Neural progenitor cell (in vitro differentiated cells): ENCODE measurements at regions not wholly inside any gene's neighbourhood (a gene's known extent, or its start where the extent isn't known, plus 50 kb on each side); places are given as distances from the start of the nearest gene placed in this dataset.

Experiments used
- DNase-seq: peaks from one replicate; pipeline ENCODE4 v3.0.0-alpha.2; 2016; ENCODE audit warnings: low spot score
- H2AFZ ChIP-seq: fragments of 200-600 bp; sonication (generic); replicated peaks from 2 replicates; pipeline ENCODE4 v1.6.1; 2016; ENCODE audit warnings: antibody characterized with exemption
- H3F3A ChIP-seq: fragments of 200-600 bp; sonication (generic); 2 replicates; pipeline ENCODE4 v1.6.1; 2016; ENCODE audit warnings: antibody characterized with exemption, low read depth
- H3K27ac ChIP-seq: fragments of 200-600 bp; sonication (generic); 2 replicates; pipeline ENCODE4 v1.5.1; 2016; ENCODE audit warnings: mild to moderate bottlenecking
- H3K27me3 ChIP-seq: fragments of 200-600 bp; sonication (generic); 2 replicates; pipeline ENCODE4 v1.6.1; 2016; ENCODE audit warnings: mild to moderate bottlenecking, moderate library complexity
- H3K36me3 ChIP-seq: fragments of 200-600 bp; sonication (generic); 2 replicates; pipeline ENCODE4 v1.5.1; 2016
- H3K4me1 ChIP-seq: fragments of 200-600 bp; sonication (generic); 2 replicates; pipeline ENCODE4 v1.6.1; 2016; ENCODE audit warnings: mixed run types
- H3K4me2 ChIP-seq: fragments of 200-600 bp; sonication (generic); 2 replicates; pipeline ENCODE4 v1.6.1; 2016
- H3K4me3 ChIP-seq: fragments of 200-600 bp; sonication (generic); 2 replicates; pipeline ENCODE4 v1.5.1; 2016
- H3K79me2 ChIP-seq: fragments of 200-600 bp; sonication (generic); 2 replicates; pipeline ENCODE4 v1.6.1; 2016; ENCODE audit warnings: low read depth
- H3K9ac ChIP-seq: fragments of 200-600 bp; sonication (generic); 2 replicates; pipeline ENCODE4 v1.6.1; 2016
- H3K9me3 ChIP-seq: fragments of 200-600 bp; sonication (generic); 2 replicates; pipeline ENCODE4 v1.5.1; 2016; ENCODE audit warnings: low read depth
- H4K20me1 ChIP-seq: fragments of 200-600 bp; sonication (generic); 2 replicates; pipeline ENCODE4 v1.6.1; 2016; ENCODE audit warnings: low read depth
- H3K27ac Mint-ChIP-seq: 3 replicates; pipeline ENCODE4 v1.8.0; 2021; ENCODE audit warnings: mixed read lengths
- H3K27me3 Mint-ChIP-seq: 2 replicates; pipeline ENCODE4 v1.8.0; 2022; ENCODE audit warnings: low read depth, mild to moderate bottlenecking, inconsistent platforms, moderate library complexity, mixed read lengths; ENCODE audit not compliant: insufficient read depth
- H3K36me3 Mint-ChIP-seq: 3 replicates; pipeline ENCODE4 v1.8.0; 2021; ENCODE audit warnings: mixed read lengths
- H3K4me1 Mint-ChIP-seq: 3 replicates; pipeline ENCODE4 v1.8.0; 2021; ENCODE audit warnings: mixed read lengths
- H3K4me3 Mint-ChIP-seq: 3 replicates; pipeline ENCODE4 v1.8.0; 2021; ENCODE audit warnings: mild to moderate bottlenecking, moderate library complexity, mixed read lengths
- H3K9me3 Mint-ChIP-seq: 3 replicates; pipeline ENCODE4 v1.8.0; 2020; ENCODE audit warnings: mixed read lengths
- EZH2 ChIP-seq: fragments of 200-600 bp; sonication (generic); IDR thresholded peaks from 2 replicates; pipeline ENCODE4 v1.6.1; 2017; ENCODE audit warnings: antibody characterized with exemption, mild to moderate bottlenecking, moderate library complexity
- EZH2phosphoT487 ChIP-seq: fragments of 200-600 bp; sonication (generic); IDR thresholded peaks from 2 replicates; pipeline ENCODE4 v1.6.1; 2017; ENCODE audit warnings: antibody characterized with exemption
- TF ChIP-seq, protein P1 (sequence below): fragments of 200-600 bp; sonication (generic); IDR thresholded peaks from 2 replicates; pipeline ENCODE4 v1.5.1; 2017; ENCODE audit warnings: antibody characterized with exemption, mild to moderate bottlenecking

DNA sequence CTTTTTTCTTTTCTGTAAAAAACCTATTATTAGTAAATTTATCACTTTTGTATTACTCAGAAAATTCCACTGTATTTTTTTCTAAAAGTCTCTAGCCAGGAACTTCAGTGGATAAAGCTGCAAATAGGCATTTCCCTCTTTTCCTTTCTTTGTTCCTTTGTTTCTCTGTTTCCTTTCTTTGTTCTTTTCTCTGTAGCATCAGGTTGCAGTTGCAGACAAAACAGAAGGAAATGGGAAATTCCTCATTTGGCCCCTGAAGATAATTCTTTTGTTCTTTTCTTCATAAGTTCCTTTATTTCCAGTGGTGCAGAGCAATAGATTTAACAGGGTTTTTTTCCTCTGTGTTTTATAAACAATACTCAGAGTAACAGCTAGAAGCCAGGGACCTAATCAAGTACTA, 416.5 kb downstream of the TBL1XR1 start:
- Mint-ChIP-seq H3K36me3 (no peaks in the 10 kb centered on the region), H3K27ac (peak overlapping the region; percentile 40), H3K4me3 (no peak overlapping the region), H3K4me1 (peaks cover 17% of the 10 kb centered on the region), H3K27me3 (no peaks in the 10 kb centered on the region), H3K9me3 (no peaks in the 10 kb centered on the region)
- Histone ChIP-seq H4K20me1 (no peaks in the 10 kb centered on the region), H3K9ac (no peak overlapping the region), H3K4me1 (peaks cover 19% of the 10 kb centered on the region), H3K27me3 (no peaks in the 10 kb centered on the region), H2AFZ (no peak overlapping the region), H3K4me2 (peak overlapping the region; percentile 55), H3F3A (no peaks in the 10 kb centered on the region), H3K36me3 (no peaks in the 10 kb centered on the region), H3K9me3 (no peaks in the 10 kb centered on the region), H3K27ac (peak overlapping the region; percentile 66), H3K4me3 (peak overlapping the region; percentile 2), H3K79me2 (no peaks in the 10 kb centered on the region)
- no peak for TF ChIP-seq EZH2
- no peak for TF ChIP-seq EZH2phosphoT487
- TF ChIP-seq, protein P1, sequence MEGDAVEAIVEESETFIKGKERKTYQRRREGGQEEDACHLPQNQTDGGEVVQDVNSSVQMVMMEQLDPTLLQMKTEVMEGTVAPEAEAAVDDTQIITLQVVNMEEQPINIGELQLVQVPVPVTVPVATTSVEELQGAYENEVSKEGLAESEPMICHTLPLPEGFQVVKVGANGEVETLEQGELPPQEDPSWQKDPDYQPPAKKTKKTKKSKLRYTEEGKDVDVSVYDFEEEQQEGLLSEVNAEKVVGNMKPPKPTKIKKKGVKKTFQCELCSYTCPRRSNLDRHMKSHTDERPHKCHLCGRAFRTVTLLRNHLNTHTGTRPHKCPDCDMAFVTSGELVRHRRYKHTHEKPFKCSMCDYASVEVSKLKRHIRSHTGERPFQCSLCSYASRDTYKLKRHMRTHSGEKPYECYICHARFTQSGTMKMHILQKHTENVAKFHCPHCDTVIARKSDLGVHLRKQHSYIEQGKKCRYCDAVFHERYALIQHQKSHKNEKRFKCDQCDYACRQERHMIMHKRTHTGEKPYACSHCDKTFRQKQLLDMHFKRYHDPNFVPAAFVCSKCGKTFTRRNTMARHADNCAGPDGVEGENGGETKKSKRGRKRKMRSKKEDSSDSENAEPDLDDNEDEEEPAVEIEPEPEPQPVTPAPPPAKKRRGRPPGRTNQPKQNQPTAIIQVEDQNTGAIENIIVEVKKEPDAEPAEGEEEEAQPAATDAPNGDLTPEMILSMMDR: no peak
- peak; percentile 71 for DNase-seq

DNA sequence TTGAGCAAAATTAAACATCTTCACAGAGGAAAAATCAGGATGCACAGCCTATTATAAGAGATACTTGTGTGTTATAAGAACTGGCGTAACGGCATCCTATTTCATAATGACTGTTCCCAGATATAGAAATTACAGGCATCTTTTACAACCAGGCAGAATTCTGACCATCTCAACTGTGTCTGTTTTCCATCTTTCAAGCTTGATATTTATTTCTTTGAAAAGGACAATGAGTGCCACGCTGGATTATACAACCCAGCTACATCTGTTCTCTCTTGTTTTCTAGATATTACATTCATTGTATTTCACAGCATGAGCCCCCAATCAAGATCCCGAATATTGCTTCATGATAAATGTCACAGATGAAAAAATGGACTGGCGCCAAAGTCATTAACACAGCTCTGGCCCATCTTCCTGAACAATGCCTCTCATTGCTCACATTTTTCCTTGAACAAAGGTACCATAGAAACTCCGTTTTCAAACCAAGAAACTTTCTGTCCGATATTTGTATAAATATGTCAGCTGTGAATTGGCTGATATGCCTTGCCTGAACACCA, 420.6 kb downstream of the TBL1XR1 start:
- Histone ChIP-seq H2AFZ (no peak overlapping the region), H4K20me1 (no peaks in the 10 kb centered on the region), H3K4me2 (no peak overlapping the region), H3F3A (no peaks in the 10 kb centered on the region), H3K27me3 (no peaks in the 10 kb centered on the region), H3K9ac (no peak overlapping the region), H3K36me3 (no peaks in the 10 kb centered on the region), H3K79me2 (no peaks in the 10 kb centered on the region), H3K9me3 (no peaks in the 10 kb centered on the region), H3K4me1 (peaks cover 18% of the 10 kb centered on the region), H3K27ac (no peak overlapping the region), H3K4me3 (no peak overlapping the region)
- TF ChIP-seq, protein P1: no peak
- TF ChIP-seq EZH2phosphoT487 (no peak), EZH2 (no peak)
- H3K27ac Mint-ChIP-seq: no peak overlapping the region
- no peak overlapping the region for H3K4me3 Mint-ChIP-seq
- H3K27me3 Mint-ChIP-seq: peaks cover 3% of the 10 kb centered on the region
- peaks cover 11% of the 10 kb centered on the region for H3K9me3 Mint-ChIP-seq
- no peak for DNase-seq
- no peaks in the 10 kb centered on the region for H3K36me3 Mint-ChIP-seq
- peaks cover 5% of the 10 kb centered on the region for H3K4me1 Mint-ChIP-seq

DNA sequence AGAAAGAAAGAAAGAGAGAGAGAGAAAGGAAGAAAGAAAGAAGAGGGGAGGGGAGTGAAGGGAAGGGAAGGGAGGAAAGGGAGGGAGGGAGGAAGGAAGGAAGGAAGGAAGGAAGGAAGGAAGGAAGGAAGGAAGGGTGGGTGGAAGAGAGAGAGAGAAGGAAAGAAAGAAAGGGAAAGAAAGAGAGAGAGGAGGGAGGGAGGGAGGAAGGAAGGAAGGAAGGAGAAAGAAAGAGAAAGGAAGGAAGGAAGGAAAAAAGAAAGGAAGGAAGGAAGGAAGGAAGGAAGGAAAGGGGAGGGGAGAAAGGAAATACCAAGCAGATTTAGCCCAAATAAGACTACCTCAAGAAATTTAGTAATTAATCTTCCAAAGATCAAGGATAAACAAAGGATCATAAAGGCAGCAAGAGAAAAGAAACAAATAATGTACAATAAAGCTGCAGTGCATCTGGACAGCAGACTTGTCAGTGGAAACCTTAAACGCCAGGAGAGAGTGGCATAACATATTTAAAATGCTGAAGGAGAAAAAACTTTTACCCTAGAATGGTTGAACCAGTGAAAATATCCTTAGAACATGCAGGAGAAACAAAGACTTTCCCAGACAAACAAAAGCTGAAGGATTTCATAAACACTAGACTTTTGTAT, 427.6 kb downstream of the TBL1XR1 start:
- Histone ChIP-seq H3K4me2 (no peak overlapping the region), H3K79me2 (no peaks in the 10 kb centered on the region), H3K4me3 (no peak overlapping the region), H3F3A (no peaks in the 10 kb centered on the region), H3K36me3 (no peaks in the 10 kb centered on the region), H4K20me1 (no peaks in the 10 kb centered on the region), H3K9me3 (no peaks in the 10 kb centered on the region), H2AFZ (no peak overlapping the region), H3K27ac (no peak overlapping the region), H3K27me3 (no peaks in the 10 kb centered on the region), H3K4me1 (no peaks in the 10 kb centered on the region), H3K9ac (no peak overlapping the region)
- Mint-ChIP-seq H3K4me3 (no peak overlapping the region), H3K27me3 (peaks cover 9% of the 10 kb centered on the region), H3K36me3 (no peaks in the 10 kb centered on the region), H3K9me3 (peaks cover 14% of the 10 kb centered on the region), H3K4me1 (no peaks in the 10 kb centered on the region), H3K27ac (no peak overlapping the region)
- DNase-seq: no peak
- TF ChIP-seq, protein P1: no peak
- TF ChIP-seq EZH2 (no peak), EZH2phosphoT487 (no peak)
